HEK293 (cell line): ENCODE measurements at regions not wholly inside any gene's neighbourhood (a gene's known extent, or its start where the extent isn't known, plus 50 kb on each side); places are given as distances from the start of the nearest gene placed in this dataset.
A peak's percentile ranks its signal among the peaks of the same experiment; 100 is the strongest.

Experiments
- IKZF3 ChIP-seq: fragments of 450-650 bp; IDR thresholded peaks from 2 replicates; pipeline ENCODE4 v1.5.0; 2018; ENCODE audit warnings: missing biosample characterization, mild to moderate bottlenecking, missing genetic modification characterization, moderate library complexity
- KLF8 ChIP-seq: fragments of 450-650 bp; formaldehyde crosslinking; IDR thresholded peaks from 2 replicates; pipeline ENCODE4 v1.5.1; 2016; ENCODE audit warnings: missing biosample characterization, missing genetic modification characterization
- MEIS1 ChIP-seq: sonication (generic); formaldehyde crosslinking; IDR thresholded peaks from 2 replicates; pipeline ENCODE4 v1.8.1; 2022; ENCODE audit warnings: missing genetic modification reagents, mild to moderate bottlenecking, borderline replicate concordance
- MZF1 ChIP-seq: fragments of 450-650 bp; formaldehyde crosslinking; IDR thresholded peaks from 2 replicates; pipeline ENCODE4 v1.5.1; 2017; ENCODE audit warnings: missing biosample characterization, missing genetic modification characterization, borderline replicate concordance
- OVOL3 ChIP-seq: fragments of 450-650 bp; formaldehyde crosslinking; IDR thresholded peaks from 2 replicates; pipeline ENCODE4 v1.5.1; 2016; ENCODE audit warnings: missing biosample characterization, missing genetic modification characterization
- PRDM1 ChIP-seq: fragments of 450-650 bp; formaldehyde crosslinking; IDR thresholded peaks from 2 replicates; pipeline ENCODE4; 2016; ENCODE audit warnings: missing biosample characterization, missing genetic modification characterization
- TSHZ1 ChIP-seq: fragments of 450-650 bp; formaldehyde crosslinking; IDR thresholded peaks from 2 replicates; pipeline ENCODE4 v1.5.1; 2016; ENCODE audit warnings: missing biosample characterization, missing genetic modification characterization, borderline replicate concordance
- ZBTB1 ChIP-seq: fragments of 450-650 bp; formaldehyde crosslinking; IDR thresholded peaks from 2 replicates; pipeline ENCODE4 v1.5.1; 2016; ENCODE audit warnings: missing biosample characterization, missing genetic modification characterization
- ZBTB17 ChIP-seq: fragments of 450-650 bp; formaldehyde crosslinking; IDR thresholded peaks from 2 replicates; pipeline ENCODE4 v1.5.1; 2016; ENCODE audit warnings: missing biosample characterization, missing genetic modification characterization
- ZBTB48 ChIP-seq: fragments of 450-650 bp; formaldehyde crosslinking; IDR thresholded peaks from 2 replicates; pipeline ENCODE4 v1.5.1; 2016; ENCODE audit warnings: missing biosample characterization, missing genetic modification characterization
- ZFP3 ChIP-seq: fragments of 450-650 bp; formaldehyde crosslinking; IDR thresholded peaks from 2 replicates; pipeline ENCODE4 v1.5.1; 2016; ENCODE audit warnings: low read depth, missing biosample characterization, missing genetic modification characterization
- ZNF248 ChIP-seq: fragments of 450-650 bp; formaldehyde crosslinking; IDR thresholded peaks from 2 replicates; pipeline ENCODE4 v1.5.1; 2017; ENCODE audit warnings: missing biosample characterization, missing genetic modification characterization
- ZNF362 ChIP-seq: fragments of 450-650 bp; formaldehyde crosslinking; IDR thresholded peaks from 2 replicates; pipeline ENCODE4 v1.5.1; 2016; ENCODE audit warnings: missing biosample characterization, missing genetic modification characterization
- ZNF37A ChIP-seq: fragments of 450-650 bp; IDR thresholded peaks from 2 replicates; pipeline ENCODE4 v1.5.1; 2018; ENCODE audit warnings: missing biosample characterization, missing genetic modification characterization
- ZNF391 ChIP-seq: fragments of 450-650 bp; formaldehyde crosslinking; IDR thresholded peaks from 2 replicates; pipeline ENCODE4 v1.5.1; 2016; ENCODE audit warnings: low read depth, missing biosample characterization, missing genetic modification characterization, borderline replicate concordance
- ZNF398 ChIP-seq: fragments of 450-650 bp; formaldehyde crosslinking; IDR thresholded peaks from 2 replicates; pipeline ENCODE4 v1.5.1; 2017; ENCODE audit warnings: missing biosample characterization, missing genetic modification characterization
- ZNF518A ChIP-seq: fragments of 450-650 bp; formaldehyde crosslinking; conservative IDR thresholded peaks from 2 replicates; pipeline ENCODE4 v1.5.1; 2016; ENCODE audit warnings: low read depth, missing biosample characterization, missing genetic modification characterization
- ZNF548 ChIP-seq: fragments of 450-650 bp; formaldehyde crosslinking; IDR thresholded peaks from 2 replicates; pipeline ENCODE4 v1.5.1; 2016; ENCODE audit warnings: missing biosample characterization, missing genetic modification characterization
- ZNF600 ChIP-seq: fragments of 450-650 bp; formaldehyde crosslinking; IDR thresholded peaks from 2 replicates; pipeline ENCODE4 v1.5.1; 2016; ENCODE audit warnings: missing biosample characterization, missing genetic modification characterization
- ZNF654 ChIP-seq: fragments of 450-650 bp; formaldehyde crosslinking; IDR thresholded peaks from 2 replicates; pipeline ENCODE4 v1.5.1; 2016; ENCODE audit warnings: low read depth, missing biosample characterization, missing genetic modification characterization
- ZNF660 ChIP-seq: fragments of 450-650 bp; IDR thresholded peaks from 2 replicates; pipeline ENCODE4 v1.5.1; 2018; ENCODE audit warnings: missing biosample characterization, mild to moderate bottlenecking, missing genetic modification characterization
- ZNF792 ChIP-seq: fragments of 450-650 bp; formaldehyde crosslinking; IDR thresholded peaks from 2 replicates; pipeline ENCODE4 v1.5.1; 2016; ENCODE audit warnings: missing biosample characterization, missing genetic modification characterization

- TF ChIP-seq ZNF37A (tag by site-specific recombination) (no peak), KLF8 (tag by site-specific recombination) (no peak), MEIS1 (CRISPR knock-in tag) (no peak), ZNF600 (tag by site-specific recombination) (no peak), ZNF654 (tag by site-specific recombination) (peak; percentile 48), ZNF398 (tag by site-specific recombination) (no peak), ZBTB1 (tag by site-specific recombination) (no peak), ZNF792 (tag by site-specific recombination) (no peak), ZNF518A (tag by site-specific recombination) (no peak), ZBTB17 (tag by site-specific recombination) (no peak), ZNF248 (no peak), IKZF3 (tag by site-specific recombination) (0 out of 2 replicates have a peak, but pooled peaks have one; percentile 26), ZFP3 (tag by site-specific recombination) (no peak), OVOL3 (tag by site-specific recombination) (no peak), ZBTB48 (tag by site-specific recombination) (0 out of 2 replicates have a peak, but pooled peaks have one; percentile 28), ZNF362 (tag by site-specific recombination) (peak; percentile 81), TSHZ1 (tag by site-specific recombination) (no peak), MZF1 (tag by site-specific recombination) (no peak), ZNF660 (tag by site-specific recombination) (0 out of 2 replicates have a peak, but pooled peaks have one; percentile 18), ZNF391 (tag by site-specific recombination) (no peak), ZNF548 (no peak), PRDM1 (tag by site-specific recombination) (peak; percentile 96)
These were observed 62.2 kb upstream of the DDR1 start (continued) for GRCh38 chr6:30821862-30822784.
